ENCODE measurements at regions not wholly inside any gene's neighbourhood (a gene's known extent, or its start where the extent isn't known, plus 50 kb on each side); places are given as distances from the start of the nearest gene placed in this dataset.

- Mint-ChIP-seq H3K4me3 (ENCODE audit: unreplicated experiment) (no peak overlapping the region), H3K36me3 (ENCODE audit: insufficient read depth, unreplicated experiment) (no peaks in the 10 kb centered on the region), H3K9me3 (ENCODE audit: unreplicated experiment) (no peaks in the 10 kb centered on the region), H3K27ac (ENCODE audit: unreplicated experiment) (no peak overlapping the region), H3K4me1 (ENCODE audit: low read depth, unreplicated experiment) (no peaks in the 10 kb centered on the region), H3K27me3 (ENCODE audit: insufficient read depth, unreplicated experiment) (peaks cover 21% of the 10 kb centered on the region)
- no TSS peak for BruUV-seq (replicated peaks)
- POLR2A ChIA-PET = no interaction called here
- no peaks in the 10 kb centered on the region for H3K9me3 ChIP-seq
- no peak overlapping the region for H3K4me3 ChIP-seq (ENCODE audit: low read depth, low read length)
- DNase-seq = no peak
- no peaks in the 10 kb centered on the region for H3K36me3 ChIP-seq (ENCODE audit: control insufficient read depth, insufficient read depth, low read length)
- H3K4me1 ChIP-seq = no peaks in the 10 kb centered on the region
- CTCF ChIA-PET = no interaction called here
- intact Hi-C loops (cut with micrococcal nuclease; ENCODE audit: unreplicated experiment) = no loop called here
- H3K27me3 ChIP-seq (replicated peaks; ENCODE audit: control insufficient read depth, insufficient read depth, low read length) = no peaks in the 10 kb centered on the region
- no peak for TF ChIP-seq CTCF (IDR thresholded peaks at IDR 0.05; ENCODE audit: insufficient read depth in 1 of 2, low read depth in 1 of 2, low read length in 1 of 2, severe bottlenecking in 1 of 2, unreplicated experiment in 1 of 2)
Observed at GRCh38 chr6:19921786-19922185, 84.6 kb downstream of the ID4 start.

- H3K4me3 Mint-ChIP-seq (ENCODE audit: unreplicated experiment) = no peak overlapping the region
- Histone ChIP-seq H3K4me1 (no peaks in the 10 kb centered on the region), H3K36me3 (ENCODE audit: control insufficient read depth, insufficient read depth, low read length) (no peaks in the 10 kb centered on the region), H3K9me3 (no peaks in the 10 kb centered on the region), H3K4me3 (ENCODE audit: low read depth, low read length) (no peak overlapping the region), H3K27me3 (replicated peaks; ENCODE audit: control insufficient read depth, insufficient read depth, low read length) (no peaks in the 10 kb centered on the region)
- no peaks in the 10 kb centered on the region for H3K9me3 Mint-ChIP-seq (ENCODE audit: unreplicated experiment)
- no peak overlapping the region for H3K27ac Mint-ChIP-seq (ENCODE audit: unreplicated experiment)
- no peaks in the 10 kb centered on the region for H3K36me3 Mint-ChIP-seq (ENCODE audit: insufficient read depth, unreplicated experiment)
- TF ChIP-seq CTCF (IDR thresholded peaks at IDR 0.05; ENCODE audit: insufficient read depth in 1 of 2, low read depth in 1 of 2, low read length in 1 of 2, severe bottlenecking in 1 of 2, unreplicated experiment in 1 of 2) = no peak
- POLR2A ChIA-PET = no interaction called here
- no TSS peak for BruUV-seq (replicated peaks)
- H3K4me1 Mint-ChIP-seq (ENCODE audit: low read depth, unreplicated experiment) = no peaks in the 10 kb centered on the region
- DNase-seq = no peak
- H3K27me3 Mint-ChIP-seq (ENCODE audit: insufficient read depth, unreplicated experiment) = peaks cover 29% of the 10 kb centered on the region
- CTCF ChIA-PET = no interaction called here
- intact Hi-C loops (cut with micrococcal nuclease; ENCODE audit: unreplicated experiment) = no loop called here
Observed at GRCh38 chr6:19925533-19925932, 88.4 kb downstream of the ID4 start.

GRCh38 chr6:19928461-19928860 is 91.3 kb downstream of the ID4 start:
- Mint-ChIP-seq H3K9me3 (ENCODE audit: unreplicated experiment) (no peaks in the 10 kb centered on the region), H3K4me1 (ENCODE audit: low read depth, unreplicated experiment) (no peaks in the 10 kb centered on the region), H3K27ac (ENCODE audit: unreplicated experiment) (no peak overlapping the region), H3K4me3 (ENCODE audit: unreplicated experiment) (no peak overlapping the region), H3K36me3 (ENCODE audit: insufficient read depth, unreplicated experiment) (no peaks in the 10 kb centered on the region), H3K27me3 (ENCODE audit: insufficient read depth, unreplicated experiment) (peaks cover 24% of the 10 kb centered on the region)
- DNase-seq = no peak
- no peaks in the 10 kb centered on the region for H3K36me3 ChIP-seq (ENCODE audit: control insufficient read depth, insufficient read depth, low read length)
- no TSS peak for BruUV-seq (replicated peaks)
- intact Hi-C loops (cut with micrococcal nuclease; ENCODE audit: unreplicated experiment) = no loop called here
- no peaks in the 10 kb centered on the region for H3K27me3 ChIP-seq (replicated peaks; ENCODE audit: control insufficient read depth, insufficient read depth, low read length)
- no peaks in the 10 kb centered on the region for H3K4me1 ChIP-seq
- TF ChIP-seq CTCF (IDR thresholded peaks at IDR 0.05; ENCODE audit: insufficient read depth in 1 of 2, low read depth in 1 of 2, low read length in 1 of 2, severe bottlenecking in 1 of 2, unreplicated experiment in 1 of 2) = no peak
- CTCF ChIA-PET = no interaction called here
- H3K4me3 ChIP-seq (ENCODE audit: low read depth, low read length) = no peak overlapping the region
- POLR2A ChIA-PET = no interaction called here
- H3K9me3 ChIP-seq = no peaks in the 10 kb centered on the region
